ENCODE measurements at regions not wholly inside any gene's neighbourhood (a gene's known extent, or its start where the extent isn't known, plus 50 kb on each side); places are given as distances from the start of the nearest gene placed in this dataset.

DNA sequence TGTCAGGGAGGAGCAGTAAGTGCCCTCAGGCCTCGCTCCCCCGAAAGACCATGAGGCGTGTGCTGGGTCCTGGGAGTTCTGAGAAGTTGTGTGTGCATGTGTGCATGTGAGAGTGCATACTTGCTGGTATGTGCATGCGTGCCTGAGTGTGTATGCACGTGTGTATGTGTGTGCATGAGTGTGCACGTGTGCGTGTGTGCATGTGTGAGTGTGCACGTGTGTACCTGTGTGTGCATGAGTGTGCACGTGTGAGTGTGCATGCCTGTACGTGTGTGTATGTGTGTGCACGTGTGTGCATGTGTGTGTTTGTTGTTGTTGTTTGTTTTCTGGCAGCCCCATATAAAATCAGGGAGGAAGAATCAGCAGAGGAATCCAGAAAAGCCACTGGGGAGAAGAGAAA, 426.7 kb downstream of the IRX2 start:
- no peak for TF ChIP-seq EZH2 (IDR thresholded peaks at IDR 0.05; ENCODE audit: insufficient read depth, low read length)
- Mint-ChIP-seq H3K4me1 (ENCODE audit: low read depth, unreplicated experiment) (peaks cover 5% of the 10 kb centered on the region), H3K27ac (ENCODE audit: unreplicated experiment) (no peak overlapping the region), H3K36me3 (ENCODE audit: low read depth, unreplicated experiment) (no peaks in the 10 kb centered on the region), H3K4me3 (ENCODE audit: unreplicated experiment) (no peak overlapping the region), H3K9me3 (ENCODE audit: unreplicated experiment) (peaks cover 1% of the 10 kb centered on the region), H3K27me3 (ENCODE audit: low read depth, unreplicated experiment) (peaks cover 22% of the 10 kb centered on the region)
- DNase-seq (ENCODE audit: low read depth), result no peak
- Histone ChIP-seq H3K27me3 (ENCODE audit: insufficient read depth, low read length) (no peaks in the 10 kb centered on the region), H2AFZ (ENCODE audit: low read depth, low read length) (no peak overlapping the region), H3K79me2 (ENCODE audit: insufficient read depth, low read length) (no peaks in the 10 kb centered on the region), H3K9ac (ENCODE audit: low read length) (no peak overlapping the region), H3K4me3 (ENCODE audit: insufficient read depth, low read depth, low read length) (no peak overlapping the region), H3K36me3 (ENCODE audit: insufficient read depth, low read length) (no peaks in the 10 kb centered on the region), H3K9me3 (ENCODE audit: insufficient read depth, low read depth, low read length) (peaks cover 7% of the 10 kb centered on the region), H3K4me1 (ENCODE audit: insufficient read depth, low read length) (no peaks in the 10 kb centered on the region), H3K27ac (ENCODE audit: low read depth, low read length) (no peak overlapping the region), H4K20me1 (ENCODE audit: insufficient read depth, low read length) (no peaks in the 10 kb centered on the region), H3K4me2 (ENCODE audit: low read length) (no peak overlapping the region)
- FAIRE-seq, result no peak

DNA sequence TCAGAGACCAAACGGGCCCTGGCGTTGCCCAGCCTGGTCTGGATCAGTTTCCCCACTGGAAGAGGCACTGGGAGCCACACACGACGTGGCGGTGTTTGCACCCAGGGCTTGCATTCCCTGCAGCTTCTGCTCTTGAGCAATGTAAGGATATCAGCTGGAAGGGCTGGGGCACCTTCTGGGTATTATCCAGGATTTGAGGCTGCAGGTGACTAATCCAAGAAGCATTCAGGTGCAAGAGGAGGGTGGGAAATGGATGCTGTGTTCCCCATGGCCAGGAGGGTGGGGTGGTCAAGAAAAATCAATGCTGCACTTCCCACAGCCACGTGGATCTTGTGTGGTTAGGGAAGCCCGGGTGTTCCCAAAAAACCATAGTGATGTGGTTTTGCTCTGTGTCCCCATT, 430.9 kb downstream of the IRX2 start:
- Histone ChIP-seq H3K9me3 (ENCODE audit: insufficient read depth, low read depth, low read length) (peaks cover 7% of the 10 kb centered on the region), H3K4me1 (ENCODE audit: insufficient read depth, low read length) (no peaks in the 10 kb centered on the region), H3K4me3 (ENCODE audit: insufficient read depth, low read depth, low read length) (no peak overlapping the region), H3K9ac (ENCODE audit: low read length) (no peak overlapping the region), H3K4me2 (ENCODE audit: low read length) (no peak overlapping the region), H3K36me3 (ENCODE audit: insufficient read depth, low read length) (no peaks in the 10 kb centered on the region), H3K27ac (ENCODE audit: low read depth, low read length) (no peak overlapping the region), H4K20me1 (ENCODE audit: insufficient read depth, low read length) (no peaks in the 10 kb centered on the region), H3K27me3 (ENCODE audit: insufficient read depth, low read length) (no peaks in the 10 kb centered on the region), H3K79me2 (ENCODE audit: insufficient read depth, low read length) (no peaks in the 10 kb centered on the region), H2AFZ (ENCODE audit: low read depth, low read length) (no peak overlapping the region)
- TF ChIP-seq EZH2 (IDR thresholded peaks at IDR 0.05; ENCODE audit: insufficient read depth, low read length) (no peak), CTCF (IDR thresholded peaks at IDR 0.05; ENCODE audit: insufficient read depth, low read depth, low read length) (no peak)
- Mint-ChIP-seq H3K27ac (ENCODE audit: unreplicated experiment) (no peak overlapping the region), H3K4me1 (ENCODE audit: low read depth, unreplicated experiment) (peaks cover 3% of the 10 kb centered on the region), H3K36me3 (ENCODE audit: low read depth, unreplicated experiment) (no peaks in the 10 kb centered on the region), H3K4me3 (ENCODE audit: unreplicated experiment) (no peak overlapping the region), H3K9me3 (ENCODE audit: unreplicated experiment) (peaks cover 3% of the 10 kb centered on the region), H3K27me3 (ENCODE audit: low read depth, unreplicated experiment) (peaks cover 12% of the 10 kb centered on the region)
- no peak for FAIRE-seq
- DNase-seq (ENCODE audit: low read depth), result no peak

DNA sequence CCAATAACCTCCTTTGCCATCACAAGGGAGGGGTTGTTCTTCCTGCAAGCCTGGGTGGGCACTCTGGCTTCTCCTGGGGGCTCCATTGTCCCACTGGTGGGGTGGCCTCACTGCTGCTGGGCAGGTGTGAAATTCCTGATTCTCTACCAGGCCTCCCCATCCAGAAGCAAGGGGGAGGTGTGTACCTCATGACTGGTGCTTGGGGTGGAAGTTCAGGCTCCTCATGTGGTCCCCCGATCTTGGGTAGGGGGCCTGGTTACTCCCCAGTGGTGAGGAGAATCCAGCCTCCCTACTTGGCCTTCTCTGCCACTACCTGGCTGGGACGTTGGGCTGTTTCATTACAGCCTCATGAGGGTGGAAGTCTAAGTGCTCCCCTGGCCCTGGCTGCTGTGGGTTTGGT, 433.9 kb downstream of the IRX2 start:
- peaks cover 3% of the 10 kb centered on the region for H3K4me1 Mint-ChIP-seq (ENCODE audit: low read depth, unreplicated experiment)
- FAIRE-seq (no peak), DNase-seq (ENCODE audit: low read depth) (no peak)
- Histone ChIP-seq H3K9ac (ENCODE audit: low read length) (no peak overlapping the region), H3K4me2 (ENCODE audit: low read length) (no peak overlapping the region), H3K4me3 (ENCODE audit: insufficient read depth, low read depth, low read length) (no peak overlapping the region), H3K4me1 (ENCODE audit: insufficient read depth, low read length) (no peaks in the 10 kb centered on the region), H2AFZ (ENCODE audit: low read depth, low read length) (no peak overlapping the region), H4K20me1 (ENCODE audit: insufficient read depth, low read length) (no peaks in the 10 kb centered on the region), H3K9me3 (ENCODE audit: insufficient read depth, low read depth, low read length) (peaks cover 10% of the 10 kb centered on the region), H3K36me3 (ENCODE audit: insufficient read depth, low read length) (no peaks in the 10 kb centered on the region), H3K27me3 (ENCODE audit: insufficient read depth, low read length) (no peaks in the 10 kb centered on the region), H3K79me2 (ENCODE audit: insufficient read depth, low read length) (no peaks in the 10 kb centered on the region), H3K27ac (ENCODE audit: low read depth, low read length) (no peak overlapping the region)
- H3K27ac Mint-ChIP-seq (ENCODE audit: unreplicated experiment), result no peak overlapping the region
- H3K36me3 Mint-ChIP-seq (ENCODE audit: low read depth, unreplicated experiment), result no peaks in the 10 kb centered on the region
- peaks cover 6% of the 10 kb centered on the region for H3K27me3 Mint-ChIP-seq (ENCODE audit: low read depth, unreplicated experiment)
- TF ChIP-seq CTCF (IDR thresholded peaks at IDR 0.05; ENCODE audit: insufficient read depth, low read depth, low read length) (no peak), EZH2 (IDR thresholded peaks at IDR 0.05; ENCODE audit: insufficient read depth, low read length) (no peak)
- H3K4me3 Mint-ChIP-seq (ENCODE audit: unreplicated experiment), result no peak overlapping the region
- H3K9me3 Mint-ChIP-seq (ENCODE audit: unreplicated experiment), result peaks cover 3% of the 10 kb centered on the region

Data from astrocyte (in vitro differentiated cells and primary cell).